GM23338 (cell line): ENCODE measurements at regions not wholly inside any gene's neighbourhood (a gene's known extent, or its start where the extent isn't known, plus 50 kb on each side); places are given as distances from the start of the nearest gene placed in this dataset.

ENCODE experiments used
- ATAC-seq: fragments of 200-7000 bp; cut with Tn5 transposase; 3 replicates; pipeline ENCODE4 v1.9.1; 2020
- DNase-seq: peaks from one replicate; pipeline ENCODE4 v3.0.0-alpha.2; 2015; ENCODE audit warnings: low spot score
- H2AFZ ChIP-seq: fragments of 200-600 bp; sonication (generic); 2 replicates; pipeline ENCODE4 v1.8.0; 2016; ENCODE audit warnings: antibody characterized with exemption, mild to moderate bottlenecking, moderate library complexity
- H3F3A ChIP-seq: fragments of 200-600 bp; sonication (generic); replicated peaks from 2 replicates; pipeline ENCODE4 v1.8.0; 2017; ENCODE audit warnings: antibody characterized with exemption, mixed run types, low read depth
- H3K27ac ChIP-seq: fragments of 200-600 bp; sonication (generic); 2 replicates; pipeline ENCODE4 v1.6.1; 2016; ENCODE audit warnings: low read depth
- H3K27me3 ChIP-seq: fragments of 200-600 bp; sonication (generic); 2 replicates; pipeline ENCODE4 v1.8.0; 2016; ENCODE audit warnings: mild to moderate bottlenecking, mixed run types, moderate library complexity; ENCODE audit not compliant: insufficient read depth
- H3K36me3 ChIP-seq: fragments of 200-600 bp; sonication (generic); 2 replicates; pipeline ENCODE4 v1.8.0; 2016; ENCODE audit warnings: mild to moderate bottlenecking; ENCODE audit not compliant: insufficient read depth
- H3K4me1 ChIP-seq: fragments of 200-600 bp; sonication (generic); 2 replicates; pipeline ENCODE4 v1.8.0; 2016; ENCODE audit warnings: mild to moderate bottlenecking, moderate library complexity; ENCODE audit not compliant: insufficient read depth
- H3K4me2 ChIP-seq: fragments of 200-600 bp; sonication (generic); 2 replicates; pipeline ENCODE4 v1.7.1; 2017; ENCODE audit warnings: mixed run types
- H3K4me3 ChIP-seq: fragments of 200-600 bp; sonication (generic); 2 replicates; pipeline ENCODE4 v1.6.1; 2016; ENCODE audit warnings: mixed run types
- H3K79me2 ChIP-seq: fragments of 200-600 bp; sonication (generic); replicated peaks from 2 replicates; pipeline ENCODE4 v1.8.0; 2017; ENCODE audit warnings: mild to moderate bottlenecking; ENCODE audit not compliant: insufficient read depth
- H3K9me2 ChIP-seq: fragments of 200-600 bp; sonication (generic); 2 replicates; pipeline ENCODE4 v1.8.0; 2017; ENCODE audit not compliant: insufficient read depth
- H4K20me1 ChIP-seq: fragments of 200-600 bp; sonication (generic); replicated peaks from 2 replicates; pipeline ENCODE4 v1.8.0; 2017; ENCODE audit warnings: mild to moderate bottlenecking; ENCODE audit not compliant: insufficient read depth
- H3K27ac Mint-ChIP-seq: 2 replicates; pipeline ENCODE4 v1.8.0; 2020; ENCODE audit warnings: inconsistent platforms, mild to moderate bottlenecking, moderate library complexity, mixed read lengths
- H3K27me3 Mint-ChIP-seq: 3 replicates; pipeline ENCODE4 v1.8.0; 2022; ENCODE audit warnings: low read depth, mild to moderate bottlenecking, moderate library complexity, mixed read lengths, inconsistent platforms; ENCODE audit not compliant: insufficient read depth, poor library complexity
- H3K36me3 Mint-ChIP-seq: 3 replicates; pipeline ENCODE4 v1.8.0; 2021; ENCODE audit warnings: low read depth, mild to moderate bottlenecking, inconsistent platforms, moderate library complexity, mixed read lengths
- H3K4me1 Mint-ChIP-seq: 3 replicates; pipeline ENCODE4 v1.8.0; 2020; ENCODE audit warnings: mild to moderate bottlenecking, inconsistent platforms, mixed read lengths
- H3K4me3 Mint-ChIP-seq: 3 replicates; pipeline ENCODE4 v1.8.0; 2021; ENCODE audit warnings: moderate library complexity, mild to moderate bottlenecking, inconsistent platforms, mixed read lengths
- H3K9me3 Mint-ChIP-seq: 3 replicates; pipeline ENCODE4 v1.8.0; 2020; ENCODE audit warnings: moderate library complexity, mild to moderate bottlenecking, inconsistent platforms, mixed read lengths
- EZH2phosphoT487 ChIP-seq: fragments of 200-600 bp; sonication (generic); IDR thresholded peaks from one replicate; pipeline ENCODE4 v1.8.1; 2018; ENCODE audit warnings: antibody characterized with exemption; ENCODE audit not compliant: unreplicated experiment
- NANOG ChIP-seq: IDR thresholded peaks from 2 replicates; pipeline ENCODE4 v1.6.1; 2016; ENCODE audit warnings: antibody characterized with exemption, borderline replicate concordance
- STAT1 ChIP-seq: IDR thresholded peaks from one replicate; pipeline ENCODE4 v1.6.1; 2016; ENCODE audit warnings: antibody characterized with exemption; ENCODE audit not compliant: unreplicated experiment
- TF ChIP-seq, protein P1 (sequence below): IDR thresholded peaks from 2 replicates; pipeline ENCODE4 v1.6.1; 2016; ENCODE audit warnings: antibody characterized with exemption
- TF ChIP-seq, protein P2 (sequence below): fragments of 250-450 bp; sonication (Bioruptor Pico); IDR thresholded peaks from 2 replicates; pipeline ENCODE4 v1.5.0; 2020; ENCODE audit warnings: mild to moderate bottlenecking, moderate library complexity
- TF ChIP-seq, protein P3 (sequence below): IDR thresholded peaks from one replicate; pipeline ENCODE4 v1.6.1; 2018; ENCODE audit warnings: antibody characterized with exemption; ENCODE audit not compliant: unreplicated experiment
- TF ChIP-seq, protein P4 (sequence below), 2 experiments: fragments of 200-600 bp in 1 of 2; sonication (generic) in 1 of 2; conservative IDR thresholded peaks; 2 replicates each; pipeline versions ENCODE4 v1.5.1 to v1.6.1; 2016 to 2017; ENCODE audit warnings: antibody characterized with exemption in 2 of 2, low read depth in 2 of 2, mild to moderate bottlenecking in 2 of 2, moderate library complexity in 1 of 2

DNA sequence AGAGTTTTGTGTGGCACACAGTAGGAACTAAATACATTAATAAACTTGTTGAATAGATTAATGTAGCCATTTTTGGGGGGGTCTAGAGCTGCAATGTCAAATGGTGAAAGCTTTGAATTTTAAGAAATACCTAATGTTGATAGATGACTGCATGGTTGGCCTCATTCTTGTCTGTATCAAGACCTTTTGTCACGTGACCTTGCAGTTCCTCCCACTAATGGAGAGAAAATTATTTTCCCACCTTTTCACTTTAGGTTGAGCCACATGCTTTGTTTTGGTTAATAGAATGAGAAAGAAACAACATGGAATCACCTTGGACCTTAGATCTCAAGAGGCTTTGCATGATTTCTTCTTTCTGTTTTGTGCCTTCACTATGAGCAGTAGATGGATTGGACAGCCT is 223.6 kb upstream of the DEPDC1 start:
- Mint-ChIP-seq H3K9me3 (no peaks in the 10 kb centered on the region), H3K27ac (no peak overlapping the region), H3K4me3 (no peak overlapping the region), H3K4me1 (no peaks in the 10 kb centered on the region), H3K36me3 (no peaks in the 10 kb centered on the region), H3K27me3 (no peaks in the 10 kb centered on the region)
- no peak overlapping the region for H3K4me2 ChIP-seq
- no peaks in the 10 kb centered on the region for H3K4me1 ChIP-seq
- no peaks in the 10 kb centered on the region for H3K36me3 ChIP-seq
- no peak overlapping the region for H2AFZ ChIP-seq
- H3F3A ChIP-seq = no peaks in the 10 kb centered on the region
- no peak for ATAC-seq
- TF ChIP-seq, protein P1, sequence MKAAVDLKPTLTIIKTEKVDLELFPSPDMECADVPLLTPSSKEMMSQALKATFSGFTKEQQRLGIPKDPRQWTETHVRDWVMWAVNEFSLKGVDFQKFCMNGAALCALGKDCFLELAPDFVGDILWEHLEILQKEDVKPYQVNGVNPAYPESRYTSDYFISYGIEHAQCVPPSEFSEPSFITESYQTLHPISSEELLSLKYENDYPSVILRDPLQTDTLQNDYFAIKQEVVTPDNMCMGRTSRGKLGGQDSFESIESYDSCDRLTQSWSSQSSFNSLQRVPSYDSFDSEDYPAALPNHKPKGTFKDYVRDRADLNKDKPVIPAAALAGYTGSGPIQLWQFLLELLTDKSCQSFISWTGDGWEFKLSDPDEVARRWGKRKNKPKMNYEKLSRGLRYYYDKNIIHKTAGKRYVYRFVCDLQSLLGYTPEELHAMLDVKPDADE = no peak
- TF ChIP-seq, protein P2, sequence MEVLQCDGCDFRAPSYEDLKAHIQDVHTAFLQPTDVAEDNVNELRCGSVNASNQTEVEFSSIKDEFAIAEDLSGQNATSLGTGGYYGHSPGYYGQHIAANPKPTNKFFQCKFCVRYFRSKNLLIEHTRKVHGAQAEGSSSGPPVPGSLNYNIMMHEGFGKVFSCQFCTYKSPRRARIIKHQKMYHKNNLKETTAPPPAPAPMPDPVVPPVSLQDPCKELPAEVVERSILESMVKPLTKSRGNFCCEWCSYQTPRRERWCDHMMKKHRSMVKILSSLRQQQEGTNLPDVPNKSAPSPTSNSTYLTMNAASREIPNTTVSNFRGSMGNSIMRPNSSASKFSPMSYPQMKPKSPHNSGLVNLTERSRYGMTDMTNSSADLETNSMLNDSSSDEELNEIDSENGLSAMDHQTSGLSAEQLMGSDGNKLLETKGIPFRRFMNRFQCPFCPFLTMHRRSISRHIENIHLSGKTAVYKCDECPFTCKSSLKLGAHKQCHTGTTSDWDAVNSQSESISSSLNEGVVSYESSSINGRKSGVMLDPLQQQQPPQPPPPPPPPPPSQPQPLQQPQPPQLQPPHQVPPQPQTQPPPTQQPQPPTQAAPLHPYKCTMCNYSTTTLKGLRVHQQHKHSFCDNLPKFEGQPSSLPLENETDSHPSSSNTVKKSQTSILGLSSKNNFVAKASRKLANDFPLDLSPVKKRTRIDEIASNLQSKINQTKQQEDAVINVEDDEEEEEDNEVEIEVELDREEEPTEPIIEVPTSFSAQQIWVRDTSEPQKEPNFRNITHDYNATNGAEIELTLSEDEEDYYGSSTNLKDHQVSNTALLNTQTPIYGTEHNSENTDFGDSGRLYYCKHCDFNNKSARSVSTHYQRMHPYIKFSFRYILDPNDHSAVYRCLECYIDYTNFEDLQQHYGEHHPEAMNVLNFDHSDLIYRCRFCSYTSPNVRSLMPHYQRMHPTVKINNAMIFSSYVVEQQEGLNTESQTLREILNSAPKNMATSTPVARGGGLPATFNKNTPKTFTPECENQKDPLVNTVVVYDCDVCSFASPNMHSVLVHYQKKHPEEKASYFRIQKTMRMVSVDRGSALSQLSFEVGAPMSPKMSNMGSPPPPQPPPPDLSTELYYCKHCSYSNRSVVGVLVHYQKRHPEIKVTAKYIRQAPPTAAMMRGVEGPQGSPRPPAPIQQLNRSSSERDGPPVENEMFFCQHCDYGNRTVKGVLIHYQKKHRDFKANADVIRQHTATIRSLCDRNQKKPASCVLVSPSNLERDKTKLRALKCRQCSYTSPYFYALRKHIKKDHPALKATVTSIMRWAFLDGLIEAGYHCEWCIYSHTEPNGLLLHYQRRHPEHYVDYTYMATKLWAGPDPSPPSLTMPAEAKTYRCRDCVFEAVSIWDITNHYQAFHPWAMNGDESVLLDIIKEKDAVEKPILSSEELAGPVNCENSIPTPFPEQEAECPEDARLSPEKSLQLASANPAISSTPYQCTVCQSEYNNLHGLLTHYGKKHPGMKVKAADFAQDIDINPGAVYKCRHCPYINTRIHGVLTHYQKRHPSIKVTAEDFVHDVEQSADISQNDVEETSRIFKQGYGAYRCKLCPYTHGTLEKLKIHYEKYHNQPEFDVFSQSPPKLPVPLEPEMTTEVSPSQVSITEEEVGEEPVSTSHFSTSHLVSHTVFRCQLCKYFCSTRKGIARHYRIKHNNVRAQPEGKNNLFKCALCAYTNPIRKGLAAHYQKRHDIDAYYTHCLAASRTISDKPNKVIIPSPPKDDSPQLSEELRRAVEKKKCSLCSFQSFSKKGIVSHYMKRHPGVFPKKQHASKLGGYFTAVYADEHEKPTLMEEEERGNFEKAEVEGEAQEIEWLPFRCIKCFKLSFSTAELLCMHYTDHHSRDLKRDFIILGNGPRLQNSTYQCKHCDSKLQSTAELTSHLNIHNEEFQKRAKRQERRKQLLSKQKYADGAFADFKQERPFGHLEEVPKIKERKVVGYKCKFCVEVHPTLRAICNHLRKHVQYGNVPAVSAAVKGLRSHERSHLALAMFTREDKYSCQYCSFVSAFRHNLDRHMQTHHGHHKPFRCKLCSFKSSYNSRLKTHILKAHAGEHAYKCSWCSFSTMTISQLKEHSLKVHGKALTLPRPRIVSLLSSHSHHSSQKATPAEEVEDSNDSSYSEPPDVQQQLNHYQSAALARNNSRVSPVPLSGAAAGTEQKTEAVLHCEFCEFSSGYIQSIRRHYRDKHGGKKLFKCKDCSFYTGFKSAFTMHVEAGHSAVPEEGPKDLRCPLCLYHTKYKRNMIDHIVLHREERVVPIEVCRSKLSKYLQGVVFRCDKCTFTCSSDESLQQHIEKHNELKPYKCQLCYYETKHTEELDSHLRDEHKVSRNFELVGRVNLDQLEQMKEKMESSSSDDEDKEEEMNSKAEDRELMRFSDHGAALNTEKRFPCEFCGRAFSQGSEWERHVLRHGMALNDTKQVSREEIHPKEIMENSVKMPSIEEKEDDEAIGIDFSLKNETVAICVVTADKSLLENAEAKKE (CRISPR knock-in tag) = no peak
- TF ChIP-seq NANOG = no peak
- TF ChIP-seq, protein P3, sequence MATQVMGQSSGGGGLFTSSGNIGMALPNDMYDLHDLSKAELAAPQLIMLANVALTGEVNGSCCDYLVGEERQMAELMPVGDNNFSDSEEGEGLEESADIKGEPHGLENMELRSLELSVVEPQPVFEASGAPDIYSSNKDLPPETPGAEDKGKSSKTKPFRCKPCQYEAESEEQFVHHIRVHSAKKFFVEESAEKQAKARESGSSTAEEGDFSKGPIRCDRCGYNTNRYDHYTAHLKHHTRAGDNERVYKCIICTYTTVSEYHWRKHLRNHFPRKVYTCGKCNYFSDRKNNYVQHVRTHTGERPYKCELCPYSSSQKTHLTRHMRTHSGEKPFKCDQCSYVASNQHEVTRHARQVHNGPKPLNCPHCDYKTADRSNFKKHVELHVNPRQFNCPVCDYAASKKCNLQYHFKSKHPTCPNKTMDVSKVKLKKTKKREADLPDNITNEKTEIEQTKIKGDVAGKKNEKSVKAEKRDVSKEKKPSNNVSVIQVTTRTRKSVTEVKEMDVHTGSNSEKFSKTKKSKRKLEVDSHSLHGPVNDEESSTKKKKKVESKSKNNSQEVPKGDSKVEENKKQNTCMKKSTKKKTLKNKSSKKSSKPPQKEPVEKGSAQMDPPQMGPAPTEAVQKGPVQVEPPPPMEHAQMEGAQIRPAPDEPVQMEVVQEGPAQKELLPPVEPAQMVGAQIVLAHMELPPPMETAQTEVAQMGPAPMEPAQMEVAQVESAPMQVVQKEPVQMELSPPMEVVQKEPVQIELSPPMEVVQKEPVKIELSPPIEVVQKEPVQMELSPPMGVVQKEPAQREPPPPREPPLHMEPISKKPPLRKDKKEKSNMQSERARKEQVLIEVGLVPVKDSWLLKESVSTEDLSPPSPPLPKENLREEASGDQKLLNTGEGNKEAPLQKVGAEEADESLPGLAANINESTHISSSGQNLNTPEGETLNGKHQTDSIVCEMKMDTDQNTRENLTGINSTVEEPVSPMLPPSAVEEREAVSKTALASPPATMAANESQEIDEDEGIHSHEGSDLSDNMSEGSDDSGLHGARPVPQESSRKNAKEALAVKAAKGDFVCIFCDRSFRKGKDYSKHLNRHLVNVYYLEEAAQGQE = no peak
- TF ChIP-seq EZH2phosphoT487 = no peak
- no peak for TF ChIP-seq STAT1
- TF ChIP-seq, protein P4, sequence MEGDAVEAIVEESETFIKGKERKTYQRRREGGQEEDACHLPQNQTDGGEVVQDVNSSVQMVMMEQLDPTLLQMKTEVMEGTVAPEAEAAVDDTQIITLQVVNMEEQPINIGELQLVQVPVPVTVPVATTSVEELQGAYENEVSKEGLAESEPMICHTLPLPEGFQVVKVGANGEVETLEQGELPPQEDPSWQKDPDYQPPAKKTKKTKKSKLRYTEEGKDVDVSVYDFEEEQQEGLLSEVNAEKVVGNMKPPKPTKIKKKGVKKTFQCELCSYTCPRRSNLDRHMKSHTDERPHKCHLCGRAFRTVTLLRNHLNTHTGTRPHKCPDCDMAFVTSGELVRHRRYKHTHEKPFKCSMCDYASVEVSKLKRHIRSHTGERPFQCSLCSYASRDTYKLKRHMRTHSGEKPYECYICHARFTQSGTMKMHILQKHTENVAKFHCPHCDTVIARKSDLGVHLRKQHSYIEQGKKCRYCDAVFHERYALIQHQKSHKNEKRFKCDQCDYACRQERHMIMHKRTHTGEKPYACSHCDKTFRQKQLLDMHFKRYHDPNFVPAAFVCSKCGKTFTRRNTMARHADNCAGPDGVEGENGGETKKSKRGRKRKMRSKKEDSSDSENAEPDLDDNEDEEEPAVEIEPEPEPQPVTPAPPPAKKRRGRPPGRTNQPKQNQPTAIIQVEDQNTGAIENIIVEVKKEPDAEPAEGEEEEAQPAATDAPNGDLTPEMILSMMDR (conservative IDR thresholded peaks at IDR 0.05; ENCODE audit: low read depth in 2 of 2) = no peak
- no peaks in the 10 kb centered on the region for H4K20me1 ChIP-seq
- peaks cover 10% of the 10 kb centered on the region; the same call in 1 of the 2 replicates for H3K9me2 ChIP-seq
- no peak overlapping the region for H3K4me3 ChIP-seq
- no peak overlapping the region for H3K27ac ChIP-seq
- no peaks in the 10 kb centered on the region for H3K27me3 ChIP-seq
- H3K79me2 ChIP-seq = no peaks in the 10 kb centered on the region
- DNase-seq = no peak
